ENCODE measurements at regions not wholly inside any gene's neighbourhood (a gene's known extent, or its start where the extent isn't known, plus 50 kb on each side); places are given as distances from the start of the nearest gene placed in this dataset.
A peak's percentile ranks its signal among the peaks of the same experiment; 100 is the strongest.

GRCh38 chr3:24678421-24678865 lies 183.8 kb upstream of the THRB start:
- Histone ChIP-seq H3K9me3 (no peaks in the 10 kb centered on the region), H3K27ac (no peak overlapping the region), H3K4me1 (peaks cover 0 to 13% (median 3%) of the 10 kb centered on the region in 3 donors), H3K27me3 (no peaks in the 10 kb centered on the region), H3K4me3 (no peak overlapping the region), H3K36me3 (no peaks in the 10 kb centered on the region)
- intact Hi-C loops (cut with DNase I): no loop called here
- TF ChIP-seq CTCF (IDR thresholded peaks at IDR 0.05) (no peak), POLR2A (IDR thresholded peaks at IDR 0.05) (no peak)
- whole genome bisulfite sequencing, 2 donors: 60 to 82% methylated on average over 4 to 7 of the region's 7 CpGs
- no peak for DNase-seq

GRCh38 chr3:24679429-24679828 lies 184.8 kb upstream of the THRB start:
- Histone ChIP-seq H3K9me3 (no peaks in the 10 kb centered on the region), H3K4me3 (no peak overlapping the region), H3K27me3 (no peaks in the 10 kb centered on the region), H3K27ac (no peak overlapping the region), H3K4me1 (peaks cover 0 to 17% (median 5%) of the 10 kb centered on the region in 3 donors), H3K36me3 (no peaks in the 10 kb centered on the region)
- TF ChIP-seq POLR2A (IDR thresholded peaks at IDR 0.05): no peak
- no peak for TF ChIP-seq CTCF (IDR thresholded peaks at IDR 0.05)
- intact Hi-C loops (cut with DNase I): no loop called here
- no peak for DNase-seq

- no peak for DNase-seq
- peak; percentile 18 to 69 (median 60) for TF ChIP-seq CTCF (IDR thresholded peaks at IDR 0.05)
- TF ChIP-seq POLR2A (IDR thresholded peaks at IDR 0.05): no peak
- H3K4me1 ChIP-seq: peaks cover 0 to 17% (median 5%) of the 10 kb centered on the region in 3 donors
- intact Hi-C loops (cut with DNase I): no loop called here
- no peak overlapping the region for H3K27ac ChIP-seq
- H3K9me3 ChIP-seq: no peaks in the 10 kb centered on the region
- no peak overlapping the region for H3K4me3 ChIP-seq
- H3K36me3 ChIP-seq: no peaks in the 10 kb centered on the region
- WGBS, 2 donors: 41 to 45% methylated on average over 9 of the region's 9 CpGs
- no peaks in the 10 kb centered on the region for H3K27me3 ChIP-seq
Observed at GRCh38 chr3:24680214-24680967, 185.7 kb upstream of the THRB start.

- Histone ChIP-seq H3K36me3 (no peaks in the 10 kb centered on the region), H3K4me1 (peaks cover 0 to 17% (median 5%) of the 10 kb centered on the region in 3 donors), H3K9me3 (no peaks in the 10 kb centered on the region), H3K4me3 (no peak overlapping the region), H3K27me3 (no peaks in the 10 kb centered on the region), H3K27ac (no peak overlapping the region)
- no peak for TF ChIP-seq CTCF (IDR thresholded peaks at IDR 0.05)
- no peak for TF ChIP-seq POLR2A (IDR thresholded peaks at IDR 0.05)
- WGBS, 2 donors: 21 to 59% methylated on average over 7 of the region's 7 CpGs
- intact Hi-C loops (cut with DNase I): no loop called here
- no peak for DNase-seq
Observed at GRCh38 chr3:24682141-24682547, 187.5 kb upstream of the THRB start.

GRCh38 chr3:24683090-24683489 lies 188.4 kb upstream of the THRB start:
- Histone ChIP-seq H3K9me3 (no peaks in the 10 kb centered on the region), H3K27me3 (no peaks in the 10 kb centered on the region), H3K36me3 (no peaks in the 10 kb centered on the region), H3K4me3 (no peak overlapping the region), H3K4me1 (peaks cover 0 to 17% (median 5%) of the 10 kb centered on the region in 3 donors), H3K27ac (peak overlapping the region in 1 of 4 donors; percentile 10)
- whole genome bisulfite sequencing, 2 donors: 53 to 75% methylated on average over 5 of the region's 5 CpGs
- no peak for TF ChIP-seq CTCF (IDR thresholded peaks at IDR 0.05)
- no peak for TF ChIP-seq POLR2A (IDR thresholded peaks at IDR 0.05)
- DNase-seq: no peak
- intact Hi-C loops (cut with DNase I): no loop called here
